NCI-H345 (cell line): ENCODE measurements at regions not wholly inside any gene's neighbourhood (a gene's known extent, or its start where the extent isn't known, plus 50 kb on each side); places are given as distances from the start of the nearest gene placed in this dataset.
"Not testable (repeated sequence)": the region's sequence is repeated elsewhere in the genome, so short reads cannot be mapped to it uniquely, and the experiment has no call there.

Experiments used
- DNase-seq: peaks from one replicate; lab custom pipeline; 2025; lab: John Stamatoyannopoulos, UW

DNA sequence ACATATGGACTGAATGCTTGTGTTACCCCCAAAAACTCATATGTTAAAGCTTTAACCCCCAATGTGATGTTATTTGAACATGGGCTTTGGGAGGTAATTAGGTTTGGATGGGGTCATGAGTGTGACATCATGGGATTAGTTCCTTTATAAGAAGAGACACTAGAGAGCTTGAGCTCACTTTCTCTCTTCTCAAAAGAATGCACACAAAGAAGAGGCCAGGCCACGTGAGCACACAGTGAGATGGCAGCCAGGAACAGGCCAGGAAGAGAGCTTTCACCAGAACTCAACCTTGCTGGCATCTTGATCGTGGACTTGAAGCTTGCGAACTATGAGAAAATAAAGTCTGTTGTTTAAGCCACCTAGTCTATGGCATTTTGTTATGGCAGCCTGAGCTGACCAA lies 360.6 kb downstream of the NR2F1-AS1 start:
- DNase-seq, result no peak

DNA sequence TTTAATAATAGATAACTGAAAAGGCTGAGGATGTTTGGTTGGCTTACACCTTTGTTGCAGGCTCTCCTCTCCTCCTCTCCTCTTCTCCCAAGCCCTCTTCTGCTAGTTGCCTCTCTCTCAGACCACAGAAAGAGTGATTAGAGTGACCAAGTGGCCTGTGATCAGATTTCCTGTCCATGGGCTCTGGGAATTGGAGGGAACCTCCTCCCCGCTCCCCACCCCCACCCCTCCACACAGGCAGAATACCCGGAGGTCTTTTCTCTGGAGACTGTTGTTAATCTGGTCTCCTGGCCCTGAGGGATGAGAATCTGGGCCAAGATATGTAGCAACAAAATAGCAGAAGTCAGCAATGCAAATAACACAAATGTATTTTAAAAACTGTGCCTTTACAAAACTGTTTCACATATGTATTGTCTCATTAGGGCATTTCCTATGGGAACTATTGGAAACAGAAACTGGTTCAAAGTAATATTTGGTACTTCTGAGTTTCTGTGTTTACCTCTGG lies 361.3 kb downstream of the NR2F1-AS1 start:
- DNase-seq, result no peak

DNA sequence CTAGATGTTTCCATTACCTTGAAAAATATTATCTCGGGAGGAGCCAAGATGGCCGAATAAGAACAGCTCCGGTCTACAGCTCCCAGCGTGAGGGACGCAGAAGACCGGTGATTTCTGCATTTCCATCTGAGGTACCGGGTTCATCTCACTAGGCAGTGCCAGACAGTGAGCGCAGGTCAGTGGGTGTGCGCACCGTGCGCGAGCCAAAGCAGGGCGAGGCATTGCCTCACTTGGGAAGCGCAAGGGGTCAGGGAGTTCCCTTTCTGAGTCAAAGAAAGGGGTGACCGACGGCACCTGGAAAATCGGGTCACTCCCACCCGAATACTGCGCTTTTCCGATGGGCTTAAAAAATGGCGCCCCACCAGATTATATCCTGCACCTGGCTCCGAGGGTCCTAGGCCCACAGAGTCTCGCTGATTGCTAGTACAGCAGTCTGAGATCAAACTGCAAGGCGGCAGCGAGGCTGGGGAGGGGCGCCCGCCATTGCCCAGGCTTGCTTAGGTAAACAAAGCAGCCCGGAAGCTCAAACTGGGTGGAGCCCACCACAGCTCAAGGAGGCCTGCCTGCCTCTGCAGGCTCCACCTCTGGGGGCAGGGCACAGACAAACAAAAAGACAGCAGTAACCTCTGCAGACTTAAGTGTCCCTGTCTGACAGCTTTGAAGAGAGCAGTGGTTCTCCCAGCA lies 367.8 kb downstream of the NR2F1-AS1 start:
- not testable (repeated sequence) for DNase-seq

DNA sequence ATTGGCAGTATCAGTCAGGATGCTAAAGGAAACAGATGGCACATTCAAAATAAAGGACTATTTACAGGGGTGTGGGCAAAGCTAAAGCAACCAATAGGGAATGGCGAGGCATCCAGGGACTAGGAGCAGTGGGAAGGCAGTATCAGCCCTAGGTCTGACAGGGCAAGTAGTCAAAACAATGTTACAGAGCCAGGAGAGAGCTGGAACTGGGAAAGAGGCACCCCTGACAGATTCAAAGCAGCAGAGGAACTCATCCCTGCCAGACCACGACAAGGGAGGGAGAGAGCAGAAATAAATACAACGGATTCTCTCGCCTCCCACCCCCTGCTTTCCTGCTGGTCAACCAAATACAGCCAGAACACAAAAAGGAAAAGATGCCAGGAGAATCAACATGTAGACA lies 371.5 kb downstream of the NR2F1-AS1 start:
- DNase-seq, result no peak

DNA sequence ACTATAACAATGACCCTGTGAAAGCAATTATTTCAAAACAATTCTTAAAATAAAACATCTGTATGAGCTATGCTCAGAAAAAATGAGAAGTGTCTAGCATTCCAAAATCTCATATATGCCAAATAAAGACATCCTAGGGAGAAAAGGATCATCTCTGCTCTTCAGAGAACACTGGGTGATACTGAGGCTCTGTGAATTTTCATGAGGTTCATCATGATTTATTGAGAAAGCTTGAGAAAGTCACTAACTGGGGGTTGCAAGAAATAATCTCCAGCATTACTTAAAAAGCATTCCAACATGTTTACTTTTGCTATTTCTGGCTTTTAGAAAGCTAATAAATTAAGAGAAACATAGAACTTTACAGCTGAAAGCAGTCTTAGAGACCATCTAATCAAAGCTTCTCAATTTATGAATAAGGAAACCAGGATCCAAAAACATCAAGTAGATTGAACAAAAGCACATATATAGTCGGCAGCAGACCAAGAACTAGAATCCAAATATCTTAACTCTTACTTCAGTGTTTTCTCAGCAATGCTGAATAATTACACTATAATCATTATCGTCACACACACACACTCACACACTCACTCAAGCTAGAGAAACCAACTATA lies 372.8 kb downstream of the NR2F1-AS1 start:
- no peak for DNase-seq

DNA sequence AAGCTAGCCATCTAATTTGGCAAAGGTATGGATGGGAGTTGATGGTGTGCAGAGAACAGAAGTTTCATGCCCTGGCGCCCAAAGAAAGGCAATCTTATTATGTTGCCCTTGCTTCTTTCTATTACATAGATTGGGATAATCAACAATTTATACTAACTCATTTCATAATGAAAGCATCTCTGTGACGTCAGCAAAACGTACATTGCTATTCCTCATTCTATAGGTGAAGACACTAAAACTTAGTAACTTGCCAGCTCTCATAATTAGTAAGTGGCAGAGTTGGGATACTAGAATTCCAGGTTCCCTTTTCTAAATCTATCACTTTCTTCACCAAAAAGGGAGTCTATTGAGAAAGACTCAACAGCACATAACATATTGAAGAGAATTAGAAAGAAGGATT lies 374.8 kb downstream of the NR2F1-AS1 start:
- no peak for DNase-seq

DNA sequence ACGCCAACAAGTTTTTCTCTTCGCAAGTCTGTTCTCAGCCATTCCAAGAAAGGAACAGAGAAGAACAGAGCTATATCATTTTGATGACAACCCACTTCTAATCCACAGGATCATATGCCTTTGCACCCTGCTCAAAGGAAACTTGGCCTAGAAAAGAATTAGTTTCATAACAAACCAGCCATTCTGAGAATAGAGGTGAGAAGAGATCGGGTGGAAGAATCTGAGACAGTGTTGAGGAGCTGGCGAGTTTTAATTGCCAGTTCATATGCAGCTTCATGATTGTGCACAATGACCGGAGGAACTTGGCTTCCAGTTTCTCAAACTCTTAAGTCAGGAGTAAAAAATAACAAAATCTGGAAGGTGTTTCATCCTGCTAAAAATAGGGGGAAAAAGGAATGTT lies 380.0 kb downstream of the NR2F1-AS1 start:
- DNase-seq, result no peak

GRCh38 chr5:93196986-93197385 lies 384.0 kb downstream of the NR2F1-AS1 start:
- no peak for DNase-seq

- no peak for DNase-seq
These were observed 387.3 kb downstream of the NR2F1-AS1 start for GRCh38 chr5:93193431-93194347.

DNA sequence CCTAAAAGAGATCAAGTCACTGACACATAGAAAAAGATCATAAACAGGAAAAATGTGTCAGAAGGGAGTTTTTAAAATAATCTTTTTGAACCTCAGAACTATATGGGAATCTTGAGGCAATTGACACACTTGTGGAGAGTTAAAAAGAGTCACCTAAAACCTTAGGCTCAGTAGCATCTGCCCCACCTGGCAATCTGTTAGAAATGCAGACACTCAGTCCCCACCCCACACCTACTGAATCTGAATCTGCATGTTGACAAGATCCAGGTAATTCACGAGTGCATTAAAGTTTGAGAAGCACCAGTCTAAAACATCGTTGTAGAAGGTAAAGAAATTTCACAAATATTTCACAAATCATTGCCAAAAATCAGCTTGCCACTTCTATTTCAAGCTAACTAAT lies 388.3 kb downstream of the NR2F1-AS1 start:
- DNase-seq, result no peak

- DNase-seq, result no peak
These were observed 388.9 kb downstream of the NR2F1-AS1 start for GRCh38 chr5:93192087-93192486.

- DNase-seq, result no peak
These were observed 389.8 kb downstream of the NR2F1-AS1 start for GRCh38 chr5:93191035-93191817.

DNA sequence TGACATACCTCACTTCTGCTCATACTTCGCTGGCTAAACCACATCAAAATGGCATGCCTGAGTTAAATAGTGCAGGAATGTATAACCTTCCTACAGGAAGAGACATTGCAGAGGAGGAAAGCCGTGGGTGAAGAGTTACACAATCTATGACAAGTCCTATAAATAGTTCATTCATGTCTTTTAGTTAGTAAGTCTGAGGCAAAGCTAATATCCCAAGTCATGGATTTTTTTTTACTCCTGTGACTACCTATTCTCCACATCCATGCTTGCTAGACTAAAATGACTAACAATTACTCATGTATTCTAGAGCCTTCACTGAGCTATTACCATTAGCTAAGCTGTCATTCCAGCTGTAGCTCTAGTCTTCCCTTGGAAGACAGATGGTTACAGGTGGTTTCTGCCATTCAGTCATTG lies 391.3 kb downstream of the NR2F1-AS1 start:
- no peak for DNase-seq

DNA sequence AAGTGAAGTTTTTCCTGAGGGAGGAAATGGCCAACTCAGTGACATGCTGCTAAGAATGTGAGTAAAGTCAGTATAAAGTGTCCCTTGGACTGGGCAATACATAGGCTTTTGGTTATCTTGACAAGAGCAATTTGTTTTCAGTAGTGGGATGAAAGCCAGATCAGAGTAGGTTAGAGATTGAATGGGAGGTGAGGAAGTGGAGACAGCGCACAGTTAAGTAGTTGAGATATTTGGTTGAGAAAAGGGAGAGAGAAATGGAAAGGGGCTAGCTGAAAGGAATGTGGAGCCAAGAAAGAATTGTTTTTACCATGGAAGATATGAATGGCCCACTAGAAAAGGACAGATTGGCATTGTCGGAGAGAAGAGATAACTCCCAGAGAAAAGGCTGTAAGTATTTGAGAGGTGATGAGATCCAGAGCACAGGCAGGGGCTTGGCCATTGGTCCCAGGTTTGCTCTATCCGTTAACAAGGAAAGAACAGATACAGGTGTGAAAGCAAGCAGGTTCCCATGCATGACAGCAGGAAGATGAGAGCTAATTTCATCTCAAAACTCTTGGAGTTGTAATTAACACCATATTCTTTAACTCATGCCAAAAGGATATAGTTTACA lies 392.0 kb downstream of the NR2F1-AS1 start:
- no peak for DNase-seq

DNA sequence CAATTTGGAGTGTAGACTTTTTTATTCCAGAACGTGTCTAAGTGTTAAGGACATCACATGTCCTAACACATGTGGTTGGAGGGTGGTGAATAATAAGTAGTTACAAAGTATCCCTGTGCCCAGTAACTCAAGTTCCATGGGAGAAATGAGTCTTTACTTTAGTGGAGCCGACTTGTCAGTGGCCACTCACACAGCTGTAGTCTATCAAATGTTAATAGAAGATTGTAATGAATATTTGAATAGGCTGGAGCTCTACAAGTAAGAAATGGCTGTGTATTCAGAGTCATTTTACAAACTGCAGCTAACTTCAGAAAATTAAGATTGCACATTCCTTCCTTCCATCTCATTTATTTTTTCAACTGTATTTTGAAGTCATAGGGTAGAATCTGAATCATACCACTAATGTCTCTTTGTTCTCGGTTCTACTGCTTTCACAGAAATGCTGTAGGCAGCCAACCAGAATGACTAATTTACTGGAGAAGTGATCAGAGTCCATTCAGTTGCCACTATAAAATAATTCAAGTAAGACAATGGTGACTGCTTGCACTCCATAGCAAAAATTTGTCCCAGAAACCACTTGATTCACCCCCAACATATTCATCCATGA lies 394.8 kb downstream of the NR2F1-AS1 start:
- no peak for DNase-seq

DNA sequence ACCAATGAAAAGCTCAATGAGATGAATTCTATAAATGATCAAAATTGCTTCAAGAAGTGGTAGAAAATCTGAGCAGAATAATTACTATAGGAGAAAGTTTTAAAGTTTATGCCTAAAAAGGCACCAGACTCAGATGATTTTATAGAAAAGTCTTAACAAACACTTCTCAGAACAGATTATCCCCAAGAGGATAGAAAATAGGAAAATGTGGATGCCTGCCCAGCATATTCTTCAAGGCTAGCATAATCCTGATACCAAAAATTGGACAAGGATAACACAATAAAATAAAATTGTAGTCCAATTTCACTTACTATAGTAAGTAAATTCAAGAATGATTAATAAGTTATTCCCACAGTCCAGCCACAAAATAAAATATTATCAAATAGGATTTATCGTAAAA lies 397.0 kb downstream of the NR2F1-AS1 start:
- no peak for DNase-seq

GRCh38 chr5:93179466-93179865 lies 401.6 kb downstream of the NR2F1-AS1 start:
- no peak for DNase-seq

DNA sequence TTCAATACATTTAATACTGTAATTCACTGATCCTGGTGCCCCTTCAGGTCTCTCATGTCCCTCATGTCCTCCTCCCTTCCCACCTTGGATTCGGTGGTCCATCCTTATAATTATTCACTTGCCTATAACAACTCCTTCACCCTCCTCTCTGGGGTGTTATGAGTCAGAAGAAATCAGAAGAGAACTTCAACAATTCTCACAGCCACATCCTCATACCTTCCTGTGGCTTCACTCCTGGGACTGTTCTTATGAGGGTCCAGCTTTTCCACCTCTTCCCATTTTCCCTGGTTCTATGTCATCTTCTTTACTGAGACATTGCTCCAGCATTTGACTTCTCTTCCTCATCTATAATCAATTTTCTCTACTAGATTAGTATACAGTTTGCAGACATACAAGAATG lies 406.1 kb downstream of the NR2F1-AS1 start:
- no peak for DNase-seq

GRCh38 chr5:93165559-93165958 lies 415.5 kb downstream of the NR2F1-AS1 start:
- no peak for DNase-seq

DNA sequence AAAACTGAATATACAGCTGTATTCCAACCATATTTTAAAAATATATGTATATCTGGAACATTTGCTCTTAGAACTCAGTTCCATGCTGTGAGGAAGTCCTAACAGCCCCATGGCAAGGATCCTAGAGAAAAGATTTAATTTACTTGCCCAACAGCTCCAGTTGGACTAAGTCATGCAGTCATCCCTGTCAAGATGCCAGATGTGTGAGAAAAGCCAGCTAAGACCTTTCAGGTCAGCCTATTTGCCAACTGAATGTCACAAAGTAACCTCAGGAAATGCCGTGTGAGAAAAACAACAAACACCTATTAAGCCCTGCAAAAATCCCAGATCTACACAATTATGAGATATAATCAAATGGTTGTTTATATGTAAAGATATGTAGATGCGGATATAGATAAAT lies 416.3 kb downstream of the NR2F1-AS1 start:
- DNase-seq, result no peak

DNA sequence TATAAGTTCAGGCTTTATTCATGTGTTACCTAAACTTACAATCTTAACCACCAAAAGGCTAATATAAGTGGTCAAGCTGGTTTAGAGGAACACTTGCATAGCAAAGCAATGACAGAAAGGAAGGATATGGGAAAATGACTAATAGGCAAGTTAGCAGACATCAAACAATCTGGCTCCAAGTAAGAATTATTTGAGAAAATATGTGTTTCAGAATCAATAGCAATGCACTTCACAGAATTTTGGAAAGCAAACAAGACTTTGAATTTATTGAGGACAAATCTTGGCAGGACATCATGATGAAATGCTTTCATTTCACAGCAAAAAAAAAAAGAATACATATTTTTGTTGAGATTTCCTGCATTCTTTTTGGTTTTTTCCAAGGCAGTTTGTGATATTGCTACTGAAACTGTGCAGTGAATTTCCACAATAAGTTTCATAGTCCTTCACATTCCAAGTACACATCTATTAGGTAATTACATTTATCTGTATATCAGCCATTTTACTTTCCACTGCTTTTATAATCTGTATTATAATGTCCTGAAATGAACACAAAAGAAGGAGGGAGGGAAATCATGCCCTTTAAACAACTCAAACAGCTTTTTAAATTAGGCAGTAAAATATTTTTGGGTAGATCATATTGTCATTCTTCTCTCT lies 417.9 kb downstream of the NR2F1-AS1 start:
- no peak for DNase-seq
